NCI-H2029 treated with DMSO at 0.1 percent for 48 hours (cell line): ENCODE measurements at regions not wholly inside any gene's neighbourhood (a gene's known extent, or its start where the extent isn't known, plus 50 kb on each side); places are given as distances from the start of the nearest gene placed in this dataset.

Experiments
- DNase-seq: peaks from one replicate; lab custom pipeline; 2025; lab: John Stamatoyannopoulos, UW

- DNase-seq = no peak
Observed at GRCh38 chr4:55175779-55176231, 50.4 kb upstream of the KDR start.

- DNase-seq = no peak
Observed at GRCh38 chr4:55176497-55176896, 51.1 kb upstream of the KDR start.

GRCh38 chr4:55177461-55177860 lies 52.1 kb upstream of the KDR start:
- no peak for DNase-seq

- DNase-seq = no peak
Observed at GRCh38 chr4:55178226-55179005, 53.0 kb upstream of the KDR start.

GRCh38 chr4:55181010-55182005 lies 55.9 kb upstream of the KDR start:
- no peak for DNase-seq

GRCh38 chr4:55183926-55184599 lies 58.7 kb upstream of the KDR start:
- DNase-seq = no peak

- peak; percentile 48 for DNase-seq
Observed at GRCh38 chr4:55184600-55185523, 59.5 kb upstream of the KDR start.

- DNase-seq = no peak
Observed at GRCh38 chr4:55186123-55186522, 60.7 kb upstream of the KDR start.

- DNase-seq = no peak
Observed at GRCh38 chr4:55186700-55187099, 61.3 kb upstream of the KDR start.

- no peak for DNase-seq
Observed at GRCh38 chr4:55214172-55214571, 88.8 kb upstream of the KDR start.

- DNase-seq = no peak
Observed at GRCh38 chr4:55215087-55215486, 89.7 kb upstream of the KDR start.

GRCh38 chr4:55216863-55217635 lies 91.7 kb upstream of the KDR start:
- no peak for DNase-seq

- no peak for DNase-seq
Observed at GRCh38 chr4:55218041-55218440, 92.6 kb upstream of the KDR start.

GRCh38 chr4:55237839-55238238 lies 108.2 kb upstream of the SRD5A3 start:
- DNase-seq = no peak

- no peak for DNase-seq
Observed at GRCh38 chr4:55238407-55238806, 107.6 kb upstream of the SRD5A3 start.

- DNase-seq = no peak
Observed at GRCh38 chr4:55241461-55241860, 104.6 kb upstream of the SRD5A3 start.

GRCh38 chr4:55242506-55242905 lies 103.5 kb upstream of the SRD5A3 start:
- DNase-seq = no peak

- no peak for DNase-seq
Observed at GRCh38 chr4:55247521-55247920, 98.5 kb upstream of the SRD5A3 start.

GRCh38 chr4:55248756-55249155 lies 97.3 kb upstream of the SRD5A3 start:
- DNase-seq = no peak

- no peak for DNase-seq
Observed at GRCh38 chr4:55249476-55249875, 96.6 kb upstream of the SRD5A3 start.
